Fibroblast of skin of right quadriceps (primary cell): ENCODE measurements at regions not wholly inside any gene's neighbourhood (a gene's known extent, or its start where the extent isn't known, plus 50 kb on each side); places are given as distances from the start of the nearest gene placed in this dataset.
A peak's percentile ranks its signal among the peaks of the same experiment; 100 is the strongest.
"Not testable (repeated sequence)": the region's sequence is repeated elsewhere in the genome, so short reads cannot be mapped to it uniquely, and the experiment has no call there.

Source experiments
- DNase-seq: peaks from one replicate; pipeline ENCODE4 v3.0.0-alpha.2; 2013

DNA sequence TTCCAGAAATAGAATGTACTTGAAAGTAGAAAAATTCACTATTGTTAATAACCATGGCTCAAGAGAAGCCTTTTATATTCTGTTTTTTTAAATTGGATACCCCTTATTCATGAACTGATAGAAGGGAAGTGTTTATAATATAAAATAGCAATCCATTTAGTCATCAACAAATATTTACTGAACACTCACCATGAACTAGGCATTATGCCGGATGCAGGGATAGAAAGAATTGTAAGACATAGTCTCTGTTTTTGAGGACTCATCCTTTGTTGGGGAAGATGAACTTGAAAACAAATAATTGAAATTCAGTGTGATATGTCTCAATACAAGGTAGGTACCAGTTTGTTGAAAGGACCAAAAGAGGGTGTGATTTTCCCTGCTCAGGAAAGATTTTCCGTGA, 160.9 kb upstream of the SATB1 start:
- no peak for DNase-seq

DNA sequence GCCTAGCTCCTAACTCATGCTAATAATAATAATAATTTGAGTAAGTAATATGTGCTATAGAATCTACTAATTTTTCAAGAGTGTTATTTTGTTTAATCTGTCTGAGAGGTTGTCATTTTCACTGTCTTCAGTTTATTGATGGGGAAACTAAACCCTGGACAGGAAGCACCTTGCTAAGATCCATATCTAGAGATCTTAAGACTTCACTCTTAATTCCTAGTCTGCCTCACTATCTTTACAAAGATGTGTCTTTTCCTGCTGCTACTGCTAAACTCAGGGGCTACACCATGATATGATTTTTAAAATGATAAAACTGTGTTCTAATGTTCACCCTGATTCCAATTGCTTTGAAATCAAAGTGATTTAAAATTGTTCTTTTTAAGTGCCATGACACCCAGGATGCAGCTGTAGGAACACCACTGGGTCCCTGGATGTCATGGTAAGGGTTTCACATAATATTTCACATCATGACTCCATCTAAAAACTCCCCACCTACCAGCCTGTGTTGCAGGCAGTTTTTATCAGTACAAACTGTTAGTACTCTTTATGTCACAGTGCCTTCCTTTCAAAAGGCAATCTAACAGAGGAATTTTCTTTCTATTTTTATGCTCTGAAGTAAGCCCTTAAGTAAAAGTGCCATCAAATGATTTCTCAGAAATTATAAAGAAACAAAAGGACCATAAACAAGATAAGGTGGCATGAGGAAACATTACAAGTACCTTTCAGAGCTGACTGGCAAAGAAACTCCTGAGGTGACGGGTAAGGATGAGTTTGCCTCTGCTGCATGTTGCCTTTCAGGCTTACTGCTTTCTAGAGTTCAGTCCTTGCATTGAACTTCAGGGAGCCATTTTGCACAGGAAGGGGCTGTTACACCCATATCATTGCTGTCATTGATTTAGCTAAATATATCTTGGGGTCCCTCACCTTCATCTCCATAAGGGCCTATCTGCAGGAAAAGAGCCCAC, 160.1 kb upstream of the SATB1 start:
- no peak for DNase-seq

GRCh38 chr3:18580268-18580667, 155.1 kb upstream of the SATB1 start:
- DNase-seq: no peak

DNA sequence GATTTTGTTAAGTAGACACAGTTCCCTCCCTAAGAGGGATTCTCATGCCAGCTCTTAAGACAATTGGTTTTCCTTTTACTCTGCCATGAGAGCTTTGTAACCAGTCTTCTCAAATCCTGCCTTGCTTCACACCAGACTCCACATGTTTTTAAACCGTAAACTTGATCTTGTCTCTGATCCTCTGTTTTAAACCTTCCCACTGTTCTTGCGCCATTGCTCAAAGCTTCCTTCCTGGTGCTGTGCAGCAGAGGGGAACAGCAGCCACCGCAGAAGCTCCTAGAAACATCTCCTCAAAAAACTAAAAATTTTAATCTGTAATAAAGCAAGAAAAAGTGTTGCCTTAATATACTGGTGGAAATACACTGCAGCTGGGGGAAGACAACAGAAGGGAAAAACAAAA, 154.5 kb upstream of the SATB1 start:
- no peak for DNase-seq

- DNase-seq: peak; percentile 41
Measured at GRCh38 chr3:18575573-18575972, 150.4 kb upstream of the SATB1 start.

DNA sequence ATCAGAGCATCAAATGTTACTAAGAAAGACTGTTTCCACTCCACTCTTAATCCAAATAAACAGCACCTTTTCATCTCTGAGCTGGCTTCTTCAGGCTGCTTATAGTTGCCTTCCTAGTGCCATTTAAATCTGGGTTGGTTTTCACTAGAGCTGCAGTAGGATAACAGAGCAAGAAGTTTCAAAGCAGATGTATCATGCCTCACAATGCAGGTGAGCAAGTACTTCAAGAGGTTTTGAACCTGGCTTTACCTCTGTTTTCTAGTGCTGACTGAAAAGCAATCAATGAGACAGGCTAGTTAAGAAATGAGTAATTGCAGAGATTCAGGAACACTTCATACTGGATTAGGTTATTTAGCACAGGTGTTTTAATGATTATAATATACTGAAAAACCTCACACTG, 147.7 kb upstream of the SATB1 start:
- peak; percentile 7 for DNase-seq

GRCh38 chr3:18567293-18567692, 142.2 kb upstream of the SATB1 start:
- no peak for DNase-seq

GRCh38 chr3:18562364-18563154, 137.4 kb upstream of the SATB1 start:
- no peak for DNase-seq

GRCh38 chr3:18559331-18559842, 134.2 kb upstream of the SATB1 start:
- DNase-seq: peak; percentile 16

- DNase-seq: no peak
Measured at GRCh38 chr3:18558507-18558906, 133.4 kb upstream of the SATB1 start.

- DNase-seq: no peak
Measured at GRCh38 chr3:18557216-18557615, 132.1 kb upstream of the SATB1 start.

GRCh38 chr3:18556503-18557135, 131.5 kb upstream of the SATB1 start:
- DNase-seq: no peak

DNA sequence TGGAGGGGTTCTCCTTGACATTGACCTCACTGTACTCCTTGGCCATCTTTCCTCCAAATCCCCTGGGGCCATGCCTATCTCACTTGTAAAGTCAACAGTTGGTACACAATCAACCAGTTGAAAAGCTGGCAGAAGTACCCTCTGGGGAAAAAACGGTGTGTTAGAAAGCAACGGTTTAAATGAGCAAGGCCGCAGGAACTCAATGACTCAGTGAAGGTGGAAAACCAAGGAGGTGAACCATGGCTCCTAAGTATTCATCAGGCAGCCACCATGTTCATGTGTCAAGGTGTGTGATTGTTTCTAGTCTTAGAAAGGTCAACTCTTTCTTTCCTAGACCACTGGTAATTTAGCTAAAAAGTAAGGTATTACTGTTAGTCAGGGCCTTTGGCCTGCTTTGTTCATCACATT, 130.9 kb upstream of the SATB1 start:
- no peak for DNase-seq

DNA sequence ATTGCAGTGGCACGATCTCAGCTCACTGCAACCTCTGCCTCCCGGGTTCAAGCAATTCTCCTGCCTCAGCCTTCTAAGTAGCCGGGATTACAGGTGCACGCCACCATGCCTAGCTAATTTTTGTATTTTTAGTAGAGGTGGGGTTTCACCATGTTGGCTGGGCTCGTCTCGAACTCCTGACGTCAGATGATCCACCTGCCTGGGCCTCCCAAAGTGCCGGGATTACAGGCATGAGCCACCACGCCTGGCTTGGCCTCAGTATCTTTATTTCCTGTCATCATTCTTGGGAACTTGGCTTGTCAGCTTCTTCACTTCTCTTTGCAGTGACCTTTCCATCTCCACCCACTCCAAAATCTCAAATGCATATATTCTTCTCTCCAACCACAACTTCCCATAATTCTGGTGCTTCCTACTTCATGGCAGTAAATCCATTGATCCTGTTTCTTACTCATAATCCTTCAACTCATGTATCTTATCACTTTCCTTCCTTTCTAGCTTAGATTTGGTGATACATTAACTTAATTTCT, 127.5 kb upstream of the SATB1 start:
- DNase-seq: not testable (repeated sequence)

GRCh38 chr3:18546632-18547031, 121.5 kb upstream of the SATB1 start:
- no peak for DNase-seq

DNA sequence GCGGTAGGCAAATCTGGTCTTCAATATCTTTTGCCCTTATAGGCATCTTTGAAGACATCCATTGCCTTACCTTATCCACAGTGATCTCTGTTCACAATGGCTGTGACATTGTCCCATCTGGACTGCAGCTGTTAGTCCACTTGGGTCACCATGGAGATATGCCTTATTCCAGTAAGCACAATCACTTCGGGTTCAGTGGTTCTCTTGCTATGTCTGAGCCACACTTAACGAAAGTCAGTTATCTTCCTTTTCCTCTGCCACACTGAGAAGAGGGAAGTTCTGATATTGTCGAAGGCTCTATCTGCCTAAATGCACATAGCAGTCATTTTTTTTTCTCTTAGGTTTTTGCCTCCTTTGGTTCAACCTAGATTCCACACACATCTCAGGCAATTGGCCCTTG, 119.0 kb upstream of the SATB1 start:
- no peak for DNase-seq

DNA sequence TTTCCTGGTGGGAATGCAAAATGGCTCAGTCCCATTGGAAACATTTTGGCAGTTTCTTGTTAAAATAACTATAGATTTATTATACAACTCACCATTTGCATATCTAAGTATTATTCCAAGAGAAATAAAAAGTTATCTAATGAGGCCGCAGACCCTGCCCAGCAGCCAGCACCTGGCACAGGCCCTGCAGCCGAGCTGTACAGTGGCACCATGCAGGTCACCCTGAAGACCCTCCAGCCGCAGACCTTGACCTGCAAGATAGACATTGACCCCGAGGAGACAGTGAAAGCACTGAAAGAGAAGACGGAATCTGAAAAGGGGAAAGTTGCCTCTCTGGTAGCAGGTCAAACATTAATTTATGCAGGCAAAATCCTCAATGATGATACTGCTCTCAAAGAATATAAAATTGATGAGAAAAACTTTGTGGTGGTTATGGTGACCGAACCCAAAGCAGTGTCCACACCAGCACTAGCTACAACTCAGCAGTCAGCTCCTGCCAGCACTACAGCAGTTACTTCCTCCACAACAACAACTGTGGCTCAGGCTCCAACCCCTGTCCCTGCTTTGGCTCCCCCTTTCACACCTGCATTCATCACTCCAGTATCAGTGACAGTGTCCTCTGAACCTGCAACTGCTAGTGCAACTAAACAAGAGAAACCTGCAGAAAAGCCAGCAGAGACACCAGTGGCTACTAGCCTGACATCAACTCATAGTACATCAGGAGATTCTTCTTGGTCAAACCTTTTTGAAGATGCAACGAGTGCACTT, 113.5 kb upstream of the SATB1 start:
- DNase-seq: no peak

DNA sequence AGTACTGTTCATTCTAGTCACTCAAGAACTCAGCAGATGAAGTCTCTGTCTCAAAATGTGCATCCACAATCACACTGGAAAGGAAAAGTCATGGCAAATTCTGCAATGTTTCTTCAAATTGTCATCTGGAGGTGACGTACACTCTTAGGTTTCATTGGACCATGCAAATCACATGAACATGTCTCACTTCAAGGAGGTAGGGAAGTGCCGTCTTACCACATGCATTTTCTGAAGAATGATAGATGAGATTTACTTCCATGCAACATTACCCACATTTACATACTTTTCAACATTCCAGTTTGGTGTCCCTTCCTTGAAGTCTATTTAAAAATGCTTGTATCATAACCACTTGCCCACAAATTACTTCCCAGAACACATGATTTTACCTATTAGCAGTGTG, 107.9 kb upstream of the SATB1 start:
- no peak for DNase-seq

GRCh38 chr3:18531662-18532061, 106.5 kb upstream of the SATB1 start:
- no peak for DNase-seq

DNA sequence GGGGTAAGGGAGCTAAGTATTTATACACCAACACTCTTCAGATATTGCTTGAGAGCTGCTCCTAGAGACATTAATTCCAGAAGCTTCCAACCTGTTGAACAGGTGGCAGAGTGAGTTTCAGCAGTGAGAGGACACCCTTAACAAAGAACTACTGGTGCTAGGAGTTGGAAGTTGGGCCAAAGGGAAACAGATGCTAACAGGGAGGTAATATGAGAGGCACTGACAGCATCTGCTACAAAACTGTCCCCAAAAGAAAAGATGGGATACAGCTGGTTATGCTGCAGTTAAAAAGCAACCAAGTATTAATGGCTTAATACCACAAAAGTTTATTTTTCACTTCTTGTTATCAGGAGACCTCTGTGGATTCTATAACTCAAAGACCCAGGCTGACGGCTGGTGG, 104.5 kb upstream of the SATB1 start:
- DNase-seq: no peak

- no peak for DNase-seq
Measured at GRCh38 chr3:18527691-18528090, 102.6 kb upstream of the SATB1 start.

- DNase-seq: no peak
Measured at GRCh38 chr3:18526667-18527066, 101.5 kb upstream of the SATB1 start.
